K562 (cell line): ENCODE measurements at regions not wholly inside any gene's neighbourhood (a gene's known extent, or its start where the extent isn't known, plus 50 kb on each side); places are given as distances from the start of the nearest gene placed in this dataset.

Experiments
- BHLHE40 ChIP-seq: IDR thresholded peaks from 2 replicates; pipeline ENCODE4 v1.6.1; 2011; ENCODE audit warnings: low read length, improper control_type of control experiment
- NUFIP1 ChIP-seq: fragments of 450-650 bp; IDR thresholded peaks from 2 replicates; pipeline ENCODE4 v1.6.1; 2018; ENCODE audit not compliant: partially characterized antibody
- PHF8 ChIP-seq: fragments of 200-600 bp; sonication (generic); IDR thresholded peaks from 2 replicates; pipeline ENCODE4 v1.6.1; 2012; ENCODE audit warnings: mixed run types, mild to moderate bottlenecking, inconsistent platforms, low read length, moderate library complexity, borderline replicate concordance
- POLR2A ChIP-seq: fragments of 450-650 bp; conservative IDR thresholded peaks from 2 replicates; pipeline ENCODE4 v1.6.1; 2016
- ZBTB33 ChIP-seq: sonication (generic); formaldehyde crosslinking; IDR thresholded peaks from 2 replicates; pipeline ENCODE4 v1.8.1; 2023; ENCODE audit warnings: mild to moderate bottlenecking, missing genetic modification reagents
- TF ChIP-seq, protein P1 (sequence below), 3 experiments: IDR thresholded peaks in 2 of 3; conservative IDR thresholded peaks in 1 of 3; 2 replicates each; pipeline ENCODE4 v1.5.1; 2011 to 2012; ENCODE audit warnings: low read length in 3 of 3, mild to moderate bottlenecking in 3 of 3, control low read depth in 2 of 3, improper control_type of control experiment in 1 of 3, inconsistent platforms in 1 of 3, low read depth in 1 of 3, mixed read lengths in 1 of 3, moderate library complexity in 1 of 3; ENCODE audit not compliant: insufficient read depth in 2 of 3

DNA sequence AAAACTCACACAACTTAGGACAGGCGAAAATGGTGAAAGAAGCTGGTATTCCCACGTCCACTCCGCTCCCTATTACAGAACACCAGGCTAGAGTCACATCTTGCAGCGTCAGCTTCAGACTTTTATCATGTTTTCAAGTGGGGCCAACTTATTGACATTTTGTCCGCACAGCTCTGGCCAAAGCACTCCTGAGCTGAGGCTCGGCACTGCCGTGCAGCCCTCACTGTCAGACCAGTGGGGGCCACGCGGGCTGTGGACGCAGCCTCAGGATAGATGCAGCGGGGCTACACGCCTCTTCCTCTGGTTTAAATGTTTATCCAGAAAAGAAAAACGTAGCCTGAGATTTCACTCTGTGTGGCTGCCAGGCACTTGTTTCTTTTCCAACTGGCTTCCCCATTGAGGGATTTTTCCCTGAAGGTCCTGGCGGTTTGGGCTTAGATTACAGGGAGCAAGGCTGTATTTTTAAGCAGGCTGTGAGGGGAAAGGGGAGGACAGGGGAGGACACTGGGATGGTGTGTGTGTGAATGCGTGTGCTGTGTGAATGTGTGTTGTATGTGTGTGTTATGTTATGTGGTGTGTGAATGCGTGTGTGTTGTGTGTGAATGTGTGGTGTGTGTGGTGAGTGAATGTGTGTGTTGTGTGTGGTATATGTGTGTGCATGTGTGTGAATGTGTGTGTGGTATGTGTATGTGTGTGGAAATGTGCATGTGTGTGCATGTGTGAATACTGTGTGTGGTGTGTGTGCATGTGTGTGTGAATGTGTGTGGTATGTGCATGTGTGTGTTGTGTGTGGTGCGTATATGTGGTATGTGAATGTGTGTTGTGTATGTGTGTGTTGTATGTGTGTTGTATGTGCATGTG lies 267.6 kb downstream of the DCDC2C start:
- TF ChIP-seq NUFIP1 (no peak), BHLHE40 (no peak), ZBTB33 (CRISPR knock-in tag) (no peak), POLR2A (no peak), PHF8 (no peak)
- TF ChIP-seq, protein P1, sequence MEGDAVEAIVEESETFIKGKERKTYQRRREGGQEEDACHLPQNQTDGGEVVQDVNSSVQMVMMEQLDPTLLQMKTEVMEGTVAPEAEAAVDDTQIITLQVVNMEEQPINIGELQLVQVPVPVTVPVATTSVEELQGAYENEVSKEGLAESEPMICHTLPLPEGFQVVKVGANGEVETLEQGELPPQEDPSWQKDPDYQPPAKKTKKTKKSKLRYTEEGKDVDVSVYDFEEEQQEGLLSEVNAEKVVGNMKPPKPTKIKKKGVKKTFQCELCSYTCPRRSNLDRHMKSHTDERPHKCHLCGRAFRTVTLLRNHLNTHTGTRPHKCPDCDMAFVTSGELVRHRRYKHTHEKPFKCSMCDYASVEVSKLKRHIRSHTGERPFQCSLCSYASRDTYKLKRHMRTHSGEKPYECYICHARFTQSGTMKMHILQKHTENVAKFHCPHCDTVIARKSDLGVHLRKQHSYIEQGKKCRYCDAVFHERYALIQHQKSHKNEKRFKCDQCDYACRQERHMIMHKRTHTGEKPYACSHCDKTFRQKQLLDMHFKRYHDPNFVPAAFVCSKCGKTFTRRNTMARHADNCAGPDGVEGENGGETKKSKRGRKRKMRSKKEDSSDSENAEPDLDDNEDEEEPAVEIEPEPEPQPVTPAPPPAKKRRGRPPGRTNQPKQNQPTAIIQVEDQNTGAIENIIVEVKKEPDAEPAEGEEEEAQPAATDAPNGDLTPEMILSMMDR (IDR thresholded peaks at IDR 0.05 in 2 of 3, conservative IDR thresholded peaks at IDR 0.05 in 1 of 3; ENCODE audit: insufficient read depth in 2 of 3, low read depth in 1 of 3, low read length in 3 of 3) = no peak
